ENCODE measurements at regions not wholly inside any gene's neighbourhood (a gene's known extent, or its start where the extent isn't known, plus 50 kb on each side); places are given as distances from the start of the nearest gene placed in this dataset.

DNA sequence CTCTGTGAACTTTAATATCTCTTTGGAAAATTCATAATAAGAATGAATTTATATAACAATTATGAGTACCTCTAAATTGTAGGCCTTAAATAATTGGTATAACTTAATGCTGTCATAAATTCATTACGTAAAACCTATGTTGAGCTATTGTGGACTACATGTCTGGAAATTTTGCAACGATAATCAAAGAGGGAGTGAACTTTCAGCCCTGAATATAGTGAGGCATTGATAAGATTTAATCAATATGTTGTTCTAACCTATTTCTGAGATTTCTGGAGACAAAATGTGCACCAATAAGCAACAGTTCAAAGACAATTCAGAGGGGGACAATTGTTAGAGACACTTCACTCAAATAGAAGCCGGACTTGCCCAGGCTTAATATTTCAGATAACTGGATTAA, 499.4 kb downstream of the ELAVL2 start:
- DNase-seq = no peak

DNA sequence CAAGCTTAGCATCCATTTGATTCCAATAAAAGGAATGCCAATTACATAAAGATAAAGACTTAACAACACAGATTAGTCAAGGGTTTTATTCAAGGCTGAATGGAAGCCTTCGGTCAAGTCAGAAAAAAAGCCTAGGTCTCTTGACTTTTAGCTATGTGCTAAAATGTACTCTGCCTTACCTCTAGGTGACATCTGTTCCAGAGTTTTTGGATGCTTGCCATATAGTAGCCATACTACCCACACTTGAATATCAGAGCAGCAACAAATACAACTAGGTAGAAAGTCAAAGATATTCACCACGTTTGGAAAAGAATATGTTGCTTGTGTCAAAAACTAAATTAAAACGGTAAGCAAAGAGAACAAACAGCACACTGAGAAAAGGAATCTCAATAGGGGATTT, 484.7 kb downstream of the ELAVL2 start:
- no peak for DNase-seq

DNA sequence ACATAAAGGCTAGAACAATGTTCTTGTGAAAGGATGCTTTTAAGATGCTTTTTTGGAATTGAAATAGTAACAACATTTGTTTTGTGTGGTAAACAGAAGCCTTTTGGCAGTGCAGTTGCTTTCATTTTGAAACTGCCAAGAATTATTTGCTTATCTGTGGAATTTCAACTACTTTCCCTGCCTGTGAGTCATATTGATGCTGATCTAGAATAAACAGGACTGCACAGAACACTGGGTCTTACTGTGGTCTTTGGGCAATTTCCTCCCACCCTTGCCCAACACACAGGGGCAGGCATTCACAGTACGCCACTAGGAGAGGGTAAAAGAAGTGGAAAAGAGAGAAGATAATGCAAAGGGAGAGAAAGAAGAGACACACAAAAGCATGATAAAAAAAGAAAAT, 483.7 kb downstream of the ELAVL2 start:
- no peak for DNase-seq

DNA sequence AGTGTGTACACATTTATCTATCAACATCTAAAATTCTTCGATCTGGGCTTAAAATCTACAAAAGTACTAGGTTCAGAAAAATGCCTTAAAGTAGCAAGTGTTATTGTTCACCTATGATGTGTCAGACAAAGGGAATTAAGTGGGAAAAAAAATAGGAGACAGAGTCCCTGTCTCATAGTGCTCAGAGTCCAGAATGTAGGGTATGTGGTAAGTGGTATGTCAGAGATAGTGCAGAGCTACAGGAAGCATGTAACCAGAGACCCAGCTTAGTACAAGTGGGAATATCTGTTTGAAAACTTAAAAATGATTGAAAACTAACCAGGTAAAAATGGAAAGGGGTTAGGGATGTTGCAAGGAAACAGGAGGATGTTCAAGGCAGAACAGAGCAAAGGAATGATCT, 482.8 kb downstream of the ELAVL2 start:
- no peak for DNase-seq

DNA sequence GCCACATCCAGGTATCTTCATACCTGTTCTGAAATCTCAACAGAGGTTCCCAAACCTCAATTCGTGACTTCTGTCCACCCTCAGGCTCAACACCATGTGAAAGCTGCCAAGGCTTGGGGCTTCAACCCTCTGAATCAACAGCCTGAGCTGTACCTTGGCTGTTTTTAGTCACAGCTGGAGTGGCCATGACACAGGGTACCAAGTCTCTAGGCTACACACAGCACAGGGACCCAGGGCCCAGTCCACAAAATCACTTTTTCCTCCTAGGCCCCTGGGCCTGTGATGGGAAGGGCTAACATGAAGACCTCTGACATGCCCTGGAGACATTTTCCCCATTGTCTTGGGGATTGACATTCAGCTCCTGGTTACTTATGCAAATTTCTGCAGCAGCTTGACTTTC, 464.9 kb downstream of the ELAVL2 start:
- no peak for DNase-seq

DNA sequence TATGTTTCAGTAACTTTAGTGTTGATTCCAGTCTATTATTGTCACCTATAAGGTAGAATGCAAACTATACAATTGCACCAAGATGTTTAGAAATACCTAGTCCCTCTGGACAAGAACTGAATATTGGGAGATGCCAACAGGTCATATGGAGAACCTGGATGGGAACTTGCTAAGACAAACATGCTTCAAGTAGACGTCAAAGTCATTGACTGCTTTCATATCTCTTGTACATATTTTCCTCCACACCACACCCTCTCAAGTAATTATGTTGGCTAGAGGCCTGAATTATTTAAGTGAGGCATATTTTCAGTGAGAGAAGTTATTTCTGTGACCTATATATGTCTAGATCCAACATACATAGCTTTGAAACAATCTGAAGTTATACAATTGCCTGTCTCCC, 453.3 kb downstream of the ELAVL2 start:
- DNase-seq = no peak

DNA sequence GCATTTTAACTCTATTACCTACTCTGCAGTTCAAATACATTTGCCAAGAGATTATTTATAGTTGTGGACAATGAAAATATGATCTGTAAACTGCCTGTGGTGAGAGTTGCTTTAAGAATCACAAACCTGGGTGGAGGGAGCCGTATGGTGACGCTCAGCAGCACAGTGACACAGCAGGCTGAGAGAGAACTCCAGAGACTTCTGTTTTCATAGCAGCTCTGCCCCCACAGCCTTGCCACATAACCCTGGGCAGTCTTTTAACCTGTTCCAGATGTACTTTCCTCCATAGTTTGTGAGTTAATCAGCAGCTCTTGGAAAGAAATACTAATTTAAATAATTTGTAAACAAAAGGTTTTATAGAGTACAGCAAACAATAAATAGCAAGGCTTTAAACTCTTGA, 450.5 kb downstream of the ELAVL2 start:
- DNase-seq = no peak

DNA sequence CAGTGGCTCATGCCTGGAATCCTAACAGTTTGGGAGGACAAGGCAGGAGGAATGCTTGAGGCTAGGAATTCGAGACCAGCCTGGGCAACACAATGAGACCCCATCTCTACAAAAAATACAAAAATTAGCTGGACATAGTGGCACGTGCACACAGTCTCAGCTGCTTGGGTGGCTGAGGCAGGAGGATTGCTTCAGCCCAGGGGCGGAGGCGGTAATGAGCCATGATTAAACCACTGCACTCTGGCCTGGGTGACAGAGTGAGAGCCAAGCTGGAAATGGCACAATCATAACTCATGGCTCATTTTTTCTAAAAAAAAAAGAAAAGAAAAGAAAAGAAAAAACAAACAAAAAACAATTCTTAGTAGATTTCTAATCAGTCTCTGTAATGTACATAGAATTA, 446.2 kb downstream of the ELAVL2 start:
- no peak for DNase-seq

DNA sequence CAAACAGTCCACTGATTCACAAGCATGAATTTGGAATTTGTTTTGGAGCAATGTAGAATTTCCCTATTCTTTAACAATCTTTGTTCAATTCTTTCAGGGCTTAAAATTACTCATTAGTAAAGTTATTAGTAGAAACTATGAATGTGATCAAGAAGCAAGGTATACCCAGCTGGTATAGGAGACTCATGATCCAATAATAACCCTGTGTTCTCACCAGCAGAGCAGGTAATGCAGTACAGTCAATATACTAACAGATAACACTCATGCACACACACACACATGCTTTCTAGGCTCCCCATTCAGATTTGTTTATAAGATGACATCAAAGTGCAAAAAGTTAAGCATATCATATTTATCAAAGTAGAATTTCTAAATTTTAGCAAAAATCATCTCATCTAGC, 445.2 kb downstream of the ELAVL2 start:
- DNase-seq = no peak

DNA sequence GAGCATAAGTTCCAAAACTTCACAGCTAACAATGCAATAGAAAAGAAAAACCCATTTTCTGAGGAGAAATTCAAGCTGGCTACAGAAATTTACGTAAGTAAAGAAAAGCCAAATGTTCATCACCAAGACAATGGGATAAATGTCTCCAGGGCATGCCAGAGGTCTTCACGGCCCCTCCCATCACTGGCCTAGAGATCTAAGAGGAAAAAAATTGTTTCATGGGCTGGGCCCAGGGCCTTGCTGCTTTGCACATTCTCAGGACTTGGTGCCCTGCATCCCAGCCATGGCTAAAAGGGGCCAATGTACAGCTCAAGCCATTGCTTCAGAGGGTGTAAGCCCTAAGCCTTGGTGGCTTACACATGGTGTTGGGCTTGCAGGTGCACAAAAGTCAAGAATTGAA, 443.6 kb downstream of the ELAVL2 start:
- DNase-seq = no peak

DNA sequence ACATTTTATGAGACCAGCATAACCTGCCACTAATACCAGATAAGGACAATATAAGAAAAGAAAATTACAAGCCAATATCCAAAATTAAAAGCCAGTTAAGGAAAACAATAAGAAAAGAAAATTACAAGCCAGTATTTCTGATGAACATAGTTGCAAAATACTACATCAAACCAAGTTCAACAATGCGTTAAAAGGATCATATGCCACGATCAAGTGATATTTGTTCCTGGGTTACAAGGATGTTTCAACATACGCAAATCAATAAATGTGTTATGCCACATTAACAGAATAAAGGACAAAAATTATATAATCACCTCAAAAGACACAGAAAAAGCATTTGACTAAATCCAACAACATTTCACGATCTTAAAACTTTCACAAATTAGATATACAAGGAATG, 431.9 kb downstream of the ELAVL2 start:
- no peak for DNase-seq

DNA sequence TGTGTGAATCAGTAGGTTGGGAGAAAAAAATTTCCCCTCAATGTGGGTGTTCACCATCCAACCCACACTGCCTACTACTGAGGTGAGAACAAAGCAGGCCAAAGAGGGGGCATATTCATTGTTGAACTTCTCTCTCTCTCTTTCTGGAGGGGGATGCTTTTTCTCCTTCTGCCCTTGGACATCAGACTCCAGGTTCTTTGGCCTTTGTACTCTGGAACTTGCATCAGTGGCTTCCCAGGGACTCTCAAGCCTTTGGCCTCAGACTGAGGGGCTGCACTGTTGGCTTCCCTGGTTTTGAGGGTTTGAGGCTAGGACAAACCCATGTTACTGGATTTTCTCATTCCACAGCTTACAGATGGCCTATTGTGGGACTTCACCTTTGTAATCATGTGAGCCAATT, 417.2 kb downstream of the ELAVL2 start:
- DNase-seq = no peak

DNA sequence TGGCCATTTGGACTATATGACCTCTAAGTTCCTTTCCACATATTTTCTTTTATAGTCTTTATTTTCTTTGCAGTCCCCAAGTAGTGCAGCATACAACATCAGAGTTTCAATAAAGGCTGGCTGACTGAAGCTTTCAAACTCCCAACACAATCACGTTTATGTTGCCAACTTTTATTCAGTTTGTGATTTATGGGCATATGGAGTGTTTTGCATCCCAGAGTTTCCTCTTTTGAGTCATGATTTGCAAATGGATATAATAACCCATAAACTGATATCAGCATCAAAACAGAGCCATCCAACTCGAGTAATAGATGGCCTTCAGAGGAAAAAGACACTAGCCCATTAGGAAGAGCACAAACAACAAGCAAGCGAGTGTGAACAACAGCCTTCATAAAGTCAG, 414.0 kb downstream of the ELAVL2 start:
- DNase-seq = no peak

DNA sequence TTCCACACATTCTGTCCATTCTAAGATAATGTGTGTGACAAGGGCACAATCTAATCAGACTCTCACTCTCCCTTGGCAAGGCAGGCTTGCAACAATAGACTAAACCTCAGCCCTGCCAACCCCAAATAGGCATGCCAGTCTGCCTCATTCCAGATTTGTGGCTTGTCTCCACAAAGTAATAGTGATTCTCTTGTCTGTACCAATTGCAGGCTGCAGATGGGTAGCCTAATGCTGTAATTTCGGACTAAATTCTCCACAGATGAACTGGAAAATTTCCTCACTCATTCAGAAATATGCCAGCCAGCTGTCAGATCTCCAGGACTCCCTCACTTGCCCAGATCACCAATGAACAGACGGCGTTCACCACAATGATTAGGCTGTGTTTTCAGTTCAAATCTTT, 413.6 kb downstream of the ELAVL2 start:
- DNase-seq = peak; percentile 51

DNA sequence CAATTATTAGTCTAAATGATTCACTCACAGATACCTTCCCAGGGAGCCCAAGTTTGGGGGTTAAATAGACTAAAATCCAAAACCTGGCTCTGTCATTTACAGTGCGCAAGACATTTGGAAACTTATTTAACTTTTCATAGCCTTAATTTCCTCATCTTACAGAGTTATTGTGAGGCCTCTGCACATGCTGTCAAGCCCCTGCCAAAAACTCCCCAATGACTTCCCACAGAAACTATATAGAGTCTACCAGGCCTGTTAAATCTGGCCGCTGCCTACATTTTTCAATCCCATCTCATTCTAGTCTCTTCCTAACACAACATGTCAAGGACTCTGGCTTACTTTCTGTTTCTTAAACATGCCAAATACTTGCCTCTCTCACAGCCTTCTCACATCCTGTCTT, 412.5 kb downstream of the ELAVL2 start:
- DNase-seq = peak; percentile 29

DNA sequence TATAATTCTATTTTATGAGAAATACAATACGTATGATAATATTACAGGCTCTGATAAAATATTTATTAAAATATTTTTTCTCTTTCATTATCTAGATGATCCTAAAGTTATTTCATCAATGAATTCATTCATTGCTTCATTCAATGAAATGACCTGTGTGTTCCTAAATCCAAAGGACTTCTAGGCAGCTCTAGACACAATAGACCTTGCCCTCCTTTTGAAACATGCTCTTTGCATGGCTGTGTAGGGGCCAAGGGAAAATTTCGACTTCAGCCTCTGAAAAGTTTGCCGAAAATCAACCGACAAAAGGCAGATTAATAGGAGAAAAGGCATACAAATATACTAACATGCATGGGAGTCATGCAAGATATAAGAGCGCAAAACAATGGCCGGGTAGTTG, 402.0 kb downstream of the ELAVL2 start:
- DNase-seq = no peak

DNA sequence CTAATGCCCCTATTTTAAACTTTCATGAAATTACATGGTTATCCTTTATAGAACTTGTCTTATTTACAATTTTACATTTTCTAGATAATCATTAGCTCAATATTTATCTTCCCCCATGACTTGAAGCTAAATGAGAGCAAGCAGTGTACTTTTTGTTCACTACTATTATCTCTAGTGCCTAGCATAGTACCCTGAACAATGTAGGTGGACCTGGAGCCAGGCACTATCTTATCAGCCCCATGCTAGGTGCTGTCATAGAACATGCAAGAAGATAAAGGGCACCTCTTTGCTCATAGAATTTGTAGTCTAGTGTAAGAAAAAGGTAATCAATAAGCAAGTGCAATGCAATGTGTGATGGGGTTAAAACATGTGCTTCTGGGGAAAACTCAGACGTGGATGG, 399.9 kb downstream of the ELAVL2 start:
- no peak for DNase-seq

DNA sequence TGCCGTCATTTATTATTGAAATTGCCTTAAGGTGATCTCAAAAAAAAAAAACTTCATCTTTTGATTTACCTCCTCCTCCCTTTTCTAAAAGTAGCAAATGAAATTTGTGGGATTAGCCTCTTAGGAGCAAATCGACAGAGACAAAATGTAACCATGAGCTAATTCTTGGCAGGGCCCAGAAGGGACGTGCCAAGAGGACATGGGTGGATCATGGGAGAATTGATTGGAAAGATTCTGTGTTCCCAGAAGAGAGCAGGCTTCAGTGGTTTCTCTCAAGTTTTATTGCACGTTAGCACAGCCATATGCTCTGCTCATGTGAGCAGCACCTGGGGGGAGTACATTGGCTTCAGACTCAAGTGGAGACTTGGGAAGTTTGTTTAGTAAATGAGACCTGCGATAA, 394.6 kb downstream of the ELAVL2 start:
- DNase-seq = no peak

DNA sequence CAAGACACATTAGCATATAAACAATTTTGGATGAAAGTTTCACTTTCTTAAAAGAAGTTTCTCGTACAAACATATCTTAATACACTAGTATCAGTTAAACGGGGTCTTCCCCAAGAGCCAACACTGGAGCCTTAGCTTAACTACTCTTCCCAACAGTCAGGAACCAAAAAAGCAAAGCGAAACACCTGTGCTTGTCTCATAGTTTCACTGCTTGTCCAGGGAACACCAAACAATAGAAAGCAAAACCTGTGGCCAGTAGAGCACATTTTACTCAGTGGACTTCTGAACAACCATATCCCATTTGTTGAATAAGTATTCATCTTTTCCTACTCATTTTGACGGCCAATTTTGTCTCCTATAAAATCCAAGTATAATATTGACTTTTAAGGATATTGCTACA, 391.4 kb downstream of the ELAVL2 start:
- no peak for DNase-seq

DNA sequence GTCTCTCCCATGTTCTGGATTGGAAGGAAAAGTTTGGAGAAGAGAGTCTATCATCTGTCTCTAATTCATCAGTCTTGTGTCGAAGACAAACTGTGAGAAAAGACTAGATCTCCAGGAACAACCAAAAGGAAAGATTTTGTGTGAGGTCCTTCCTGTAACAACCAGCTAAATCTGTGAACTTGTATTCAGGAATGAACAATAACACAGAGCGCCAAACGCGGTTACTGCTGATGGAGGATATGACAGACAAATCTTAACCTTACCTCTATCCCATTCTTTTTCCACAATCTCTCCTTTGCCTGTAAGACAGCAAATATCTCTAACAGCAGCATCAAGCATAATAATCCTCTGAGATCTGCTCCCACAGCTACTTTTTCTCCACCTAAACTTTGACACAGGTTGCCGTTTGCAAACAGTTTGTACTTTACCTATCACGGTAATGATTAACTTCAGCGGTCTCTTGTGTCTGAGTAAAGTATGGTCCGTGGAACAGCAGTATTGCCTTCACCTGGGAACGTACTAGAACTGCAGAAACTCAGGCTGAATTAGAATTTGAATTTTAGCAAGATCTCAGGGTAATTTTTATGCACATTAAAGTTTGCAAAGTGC, 387.6 kb downstream of the ELAVL2 start:
- DNase-seq = no peak

DNA sequence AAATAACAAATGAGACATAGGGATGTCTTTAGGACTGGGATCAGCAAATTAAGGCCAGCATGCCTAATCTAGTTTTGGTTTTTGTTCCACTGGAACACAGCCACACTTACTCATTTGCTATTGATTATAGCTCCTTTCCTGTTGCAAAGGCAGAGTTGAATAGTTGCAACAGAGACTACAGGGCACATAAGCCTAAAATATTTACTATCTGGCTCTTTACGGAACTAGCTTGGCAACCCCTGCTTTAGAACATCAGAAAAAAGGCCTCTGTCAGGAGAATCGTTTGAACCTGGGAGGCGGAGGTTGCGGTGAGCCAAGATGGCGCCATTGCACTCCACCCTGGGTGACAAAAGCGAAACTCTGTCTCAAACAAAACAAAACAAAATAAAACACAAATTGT, 384.8 kb downstream of the ELAVL2 start:
- no peak for DNase-seq

DNA sequence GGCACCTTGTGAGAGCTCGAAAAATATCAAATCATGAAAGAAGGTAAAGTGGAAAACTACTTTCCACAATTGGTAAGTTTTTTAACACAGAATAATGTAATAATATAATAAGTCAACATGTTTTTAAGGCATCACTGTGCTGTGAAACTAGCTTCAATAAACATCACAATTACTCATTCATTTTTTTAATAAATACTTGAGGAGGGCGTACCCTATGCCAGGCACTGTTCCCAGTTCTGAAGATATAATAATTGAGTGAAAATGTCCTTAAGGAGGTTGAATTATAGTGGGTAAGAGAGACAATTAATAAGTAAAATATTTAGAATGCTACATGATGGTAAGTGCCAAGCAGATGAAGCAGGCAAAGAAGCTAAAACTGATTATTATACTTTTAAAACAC, 381.4 kb downstream of the ELAVL2 start:
- DNase-seq = no peak

DNA sequence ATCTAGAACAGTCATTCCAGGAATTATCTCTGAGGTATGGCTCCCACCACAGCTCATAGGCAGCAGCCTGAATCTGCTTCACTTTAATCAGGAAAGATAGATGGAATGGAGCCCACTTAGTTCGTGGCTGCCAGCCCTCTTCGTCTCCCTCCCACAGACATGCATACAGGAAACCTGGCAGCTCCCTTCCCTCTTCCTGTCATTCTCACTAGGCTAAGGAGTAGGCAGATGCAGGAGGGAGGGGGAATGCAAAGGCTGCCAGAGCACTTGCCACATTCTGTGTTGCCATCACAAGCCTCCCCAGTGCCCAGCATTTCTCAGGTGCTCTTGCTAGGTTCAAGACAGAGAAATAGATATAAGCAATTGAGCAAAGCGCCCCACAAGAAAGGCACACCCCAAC, 378.9 kb downstream of the ELAVL2 start:
- peak; percentile 38 for DNase-seq

DNA sequence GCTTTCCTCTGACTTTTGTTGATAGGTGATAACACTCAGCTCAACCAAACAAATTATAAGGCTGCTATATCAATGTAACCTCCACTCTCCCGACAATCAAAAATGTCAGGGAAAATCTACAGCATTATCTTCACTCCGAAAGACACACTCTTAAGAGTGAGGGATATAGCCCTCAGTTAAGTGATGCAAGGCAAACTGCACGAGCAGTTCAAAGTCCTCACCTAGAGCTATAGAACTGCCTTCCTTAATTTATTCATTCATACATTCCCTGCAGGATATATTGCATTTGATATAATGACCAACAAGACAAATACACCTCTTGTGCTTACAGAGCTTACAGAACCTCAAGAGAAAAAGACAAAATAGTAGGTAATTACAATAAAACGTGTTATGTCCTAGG, 378.1 kb downstream of the ELAVL2 start:
- DNase-seq = no peak

DNA sequence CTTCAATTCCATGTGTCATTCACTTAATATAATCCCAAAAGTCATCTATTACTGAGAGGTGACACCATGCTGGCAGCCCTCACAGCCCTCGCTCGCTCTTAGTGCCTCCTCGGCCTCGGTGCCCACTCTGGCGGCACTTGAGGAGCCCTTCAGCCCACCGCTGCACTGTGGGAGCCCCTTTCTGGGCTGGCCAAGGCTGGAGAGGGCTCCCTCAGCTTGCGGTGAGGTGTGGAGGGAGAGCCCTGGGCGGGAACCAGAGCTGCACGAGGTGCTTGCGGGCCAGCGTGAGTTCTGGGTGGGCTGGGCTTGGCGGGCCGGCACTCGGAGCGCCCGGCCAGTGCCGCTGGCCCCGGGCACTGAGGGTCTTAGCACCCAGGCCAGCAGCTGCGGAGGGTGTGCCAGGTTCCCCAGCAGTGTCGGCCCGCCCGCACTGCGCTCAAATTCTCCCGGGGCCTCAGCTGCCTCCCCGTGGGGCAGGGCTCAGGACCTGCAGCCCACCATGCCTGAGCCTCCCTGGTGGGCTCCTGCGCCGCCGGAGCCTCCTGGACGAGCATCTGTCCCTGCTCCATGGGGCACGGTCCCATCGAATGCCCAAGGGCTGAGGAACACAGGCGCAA, 374.1 kb downstream of the ELAVL2 start:
- no peak for DNase-seq

DNA sequence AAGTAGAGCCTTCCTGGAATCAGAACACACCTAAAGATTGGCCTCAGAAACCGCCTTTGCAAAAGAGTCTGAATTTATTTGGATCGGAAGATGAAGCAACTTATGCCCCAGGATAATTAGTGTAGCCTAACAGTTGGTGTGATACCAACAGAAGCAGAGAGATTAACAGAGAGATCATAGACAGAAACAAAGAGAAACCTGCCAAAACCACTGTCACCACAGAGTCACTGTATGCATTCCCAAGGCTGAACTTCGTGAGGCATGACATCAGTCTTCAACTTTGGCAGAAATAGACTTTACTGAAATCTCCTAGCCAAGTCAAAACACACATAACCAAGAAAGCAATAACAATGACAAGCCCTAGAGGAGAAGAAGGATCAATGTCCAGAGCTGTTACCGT, 361.8 kb downstream of the ELAVL2 start:
- no peak for DNase-seq
